ENCODE measurements at regions not wholly inside any gene's neighbourhood (a gene's known extent, or its start where the extent isn't known, plus 50 kb on each side); places are given as distances from the start of the nearest gene placed in this dataset.

DNA sequence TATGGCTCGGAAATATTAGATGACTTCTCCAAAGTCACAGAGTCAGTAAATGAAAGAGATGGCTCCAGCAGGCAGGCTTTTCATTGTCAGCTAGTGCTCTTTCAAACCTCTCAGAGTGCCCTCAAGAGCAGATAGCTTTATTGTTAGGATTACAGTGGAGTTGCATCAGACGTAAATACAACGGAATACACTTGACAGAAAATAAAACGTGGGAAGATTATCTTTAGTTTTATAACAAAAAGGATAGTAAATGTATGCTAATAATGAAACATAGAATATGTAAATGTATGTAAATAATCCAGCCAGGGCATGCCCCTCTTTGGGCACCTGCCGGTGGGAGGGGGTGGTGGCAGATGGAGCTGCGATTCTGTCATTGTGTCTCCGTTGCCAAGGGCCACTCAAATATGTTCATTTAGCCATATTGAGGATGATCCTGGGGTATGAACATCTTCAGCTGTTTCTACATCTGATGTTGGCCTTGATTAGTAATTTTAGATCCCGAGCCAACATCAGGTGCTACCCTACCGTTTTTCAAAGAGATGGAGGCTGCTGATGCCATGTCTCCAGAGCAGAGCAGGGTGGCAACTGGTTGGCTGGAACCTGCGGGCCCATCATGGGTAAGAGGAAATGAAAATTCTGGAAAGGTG, 358.3 kb upstream of the SULF2 start:
- TF ChIP-seq, protein P1, sequence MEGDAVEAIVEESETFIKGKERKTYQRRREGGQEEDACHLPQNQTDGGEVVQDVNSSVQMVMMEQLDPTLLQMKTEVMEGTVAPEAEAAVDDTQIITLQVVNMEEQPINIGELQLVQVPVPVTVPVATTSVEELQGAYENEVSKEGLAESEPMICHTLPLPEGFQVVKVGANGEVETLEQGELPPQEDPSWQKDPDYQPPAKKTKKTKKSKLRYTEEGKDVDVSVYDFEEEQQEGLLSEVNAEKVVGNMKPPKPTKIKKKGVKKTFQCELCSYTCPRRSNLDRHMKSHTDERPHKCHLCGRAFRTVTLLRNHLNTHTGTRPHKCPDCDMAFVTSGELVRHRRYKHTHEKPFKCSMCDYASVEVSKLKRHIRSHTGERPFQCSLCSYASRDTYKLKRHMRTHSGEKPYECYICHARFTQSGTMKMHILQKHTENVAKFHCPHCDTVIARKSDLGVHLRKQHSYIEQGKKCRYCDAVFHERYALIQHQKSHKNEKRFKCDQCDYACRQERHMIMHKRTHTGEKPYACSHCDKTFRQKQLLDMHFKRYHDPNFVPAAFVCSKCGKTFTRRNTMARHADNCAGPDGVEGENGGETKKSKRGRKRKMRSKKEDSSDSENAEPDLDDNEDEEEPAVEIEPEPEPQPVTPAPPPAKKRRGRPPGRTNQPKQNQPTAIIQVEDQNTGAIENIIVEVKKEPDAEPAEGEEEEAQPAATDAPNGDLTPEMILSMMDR (conservative IDR thresholded peaks at IDR 0.05; ENCODE audit: low read length) = no peak
- TF ChIP-seq EZH2phosphoT487 (IDR thresholded peaks at IDR 0.05; ENCODE audit: borderline replicate concordance) = no peak
